Stimulated activated CD4-positive, alpha-beta T cell treated with anti-CD3 and anti-CD28 coated beads, Interleukin-12 subunit alpha, Interleukin-12 subunit beta, amount 100 ng/mL, for 48 hours (primary cell): ENCODE measurements at regions not wholly inside any gene's neighbourhood (a gene's known extent, or its start where the extent isn't known, plus 50 kb on each side); places are given as distances from the start of the nearest gene placed in this dataset.
"Not testable (repeated sequence)": the region's sequence is repeated elsewhere in the genome, so short reads cannot be mapped to it uniquely, and the experiment has no call there.

ENCODE experiments used
- DNase-seq, 3 donors: peaks; one replicate each; pipeline ENCODE4 v3.0.0-alpha.2; 2020; ENCODE audit warnings: low read depth in 2 of 3, low spot score in 1 of 3

GRCh38 chr6:21769968-21770367 is 176.4 kb downstream of the SOX4 start:
- DNase-seq = no peak

- DNase-seq = no peak
Observed at GRCh38 chr6:21771626-21772320, 178.2 kb downstream of the SOX4 start.

GRCh38 chr6:21772477-21772876 is 178.9 kb downstream of the SOX4 start:
- no peak for DNase-seq

- DNase-seq = no peak
Observed at GRCh38 chr6:21772884-21773575, 179.5 kb downstream of the SOX4 start.

GRCh38 chr6:21773576-21773968 is 180.0 kb downstream of the SOX4 start:
- no peak for DNase-seq

GRCh38 chr6:21777846-21778245 is 184.3 kb downstream of the SOX4 start:
- DNase-seq = no peak

- no peak for DNase-seq
Observed at GRCh38 chr6:21780141-21780540, 186.6 kb downstream of the SOX4 start.

- DNase-seq = no peak
Observed at GRCh38 chr6:21780679-21781078, 187.1 kb downstream of the SOX4 start.

- no peak for DNase-seq
Observed at GRCh38 chr6:21781128-21781527, 187.6 kb downstream of the SOX4 start.

GRCh38 chr6:21785164-21785563 is 191.6 kb downstream of the SOX4 start:
- DNase-seq = no peak

GRCh38 chr6:21791056-21791455 is 197.5 kb downstream of the SOX4 start:
- DNase-seq = no peak

GRCh38 chr6:21791581-21791980 is 198.0 kb downstream of the SOX4 start:
- no peak for DNase-seq

- no peak for DNase-seq
Observed at GRCh38 chr6:21792177-21792576, 198.6 kb downstream of the SOX4 start.

- DNase-seq = not testable (repeated sequence)
Observed at GRCh38 chr6:21796979-21797378, 203.4 kb downstream of the SOX4 start.

- DNase-seq = no peak
Observed at GRCh38 chr6:21798468-21798867, 204.9 kb downstream of the SOX4 start.

- no peak for DNase-seq
Observed at GRCh38 chr6:21800330-21800729, 206.8 kb downstream of the SOX4 start.

GRCh38 chr6:21800948-21801438 is 207.4 kb downstream of the SOX4 start:
- no peak for DNase-seq

- DNase-seq = no peak
Observed at GRCh38 chr6:21801446-21802174, 208.1 kb downstream of the SOX4 start.

- DNase-seq = no peak
Observed at GRCh38 chr6:21802175-21802822, 208.7 kb downstream of the SOX4 start.

GRCh38 chr6:21804941-21805610 is 211.5 kb downstream of the SOX4 start:
- no peak for DNase-seq
